H9 (cell line): ENCODE measurements at regions not wholly inside any gene's neighbourhood (a gene's known extent, or its start where the extent isn't known, plus 50 kb on each side); places are given as distances from the start of the nearest gene placed in this dataset.

Experiments used
- DNase-seq: peaks from one replicate; pipeline ENCODE4 v3.0.0-alpha.2; 2017
- H2AFZ ChIP-seq: one replicate; pipeline ENCODE4 v1.6.1; 2013; ENCODE audit warnings: mild to moderate bottlenecking, low read length, control low read depth, moderate library complexity
- H2AK5ac ChIP-seq: 2 replicates; pipeline ENCODE4 v1.6.1; 2013; ENCODE audit warnings: low read length, control low read depth, mixed read lengths; ENCODE audit not compliant: insufficient read length
- H2BK120ac ChIP-seq: one replicate; pipeline ENCODE4 v1.6.1; 2013; ENCODE audit warnings: low read depth, mild to moderate bottlenecking, low read length, control low read depth, inconsistent platforms; ENCODE audit not compliant: poor library complexity, severe bottlenecking
- H2BK12ac ChIP-seq: 2 replicates; pipeline ENCODE4 v1.6.1; 2013; ENCODE audit warnings: low read length, control low read depth, mixed read lengths, low read depth; ENCODE audit not compliant: insufficient read length
- H2BK15ac ChIP-seq: 2 replicates; pipeline ENCODE4 v1.6.1; 2013; ENCODE audit warnings: low read depth, low read length, control low read depth
- H2BK20ac ChIP-seq: one replicate; pipeline ENCODE4 v1.6.1; 2013; ENCODE audit warnings: low read depth, mild to moderate bottlenecking, low read length, control low read depth, inconsistent platforms; ENCODE audit not compliant: poor library complexity, severe bottlenecking
- H2BK5ac ChIP-seq: 2 replicates; pipeline ENCODE4 v1.6.1; 2013; ENCODE audit warnings: low read length, control low read depth, mixed read lengths; ENCODE audit not compliant: insufficient read length
- H3K14ac ChIP-seq: 2 replicates; pipeline ENCODE4 v1.6.1; 2013; ENCODE audit warnings: low read length, control low read depth; ENCODE audit not compliant: insufficient read depth
- H3K18ac ChIP-seq: 2 replicates; pipeline ENCODE4 v1.6.1; 2013; ENCODE audit warnings: low read depth, mild to moderate bottlenecking, mixed read lengths, low read length, control low read depth; ENCODE audit not compliant: insufficient read length
- H3K23ac ChIP-seq: 2 replicates; pipeline ENCODE4 v1.6.1; 2013; ENCODE audit warnings: low read length, control low read depth, mixed read lengths, low read depth; ENCODE audit not compliant: insufficient read length
- H3K23me2 ChIP-seq: 2 replicates; pipeline ENCODE4 v1.6.1; 2013; ENCODE audit warnings: low read depth, mild to moderate bottlenecking, mixed read lengths, low read length, control low read depth; ENCODE audit not compliant: insufficient read length, poor library complexity, severe bottlenecking
- H3K27ac ChIP-seq: 2 replicates; pipeline ENCODE4 v1.5.1; 2013; ENCODE audit warnings: low read length, control low read depth, mixed read lengths, low read depth; ENCODE audit not compliant: insufficient read length
- H3K27me3 ChIP-seq: 2 replicates; pipeline ENCODE4 v1.6.1; 2013; ENCODE audit warnings: low read length, control low read depth, inconsistent platforms; ENCODE audit not compliant: insufficient read depth
- H3K4ac ChIP-seq: 2 replicates; pipeline ENCODE4 v1.6.1; 2013; ENCODE audit warnings: low read depth, mild to moderate bottlenecking, control low read depth, inconsistent platforms, low read length, moderate library complexity
- H3K4me1 ChIP-seq: 2 replicates; pipeline ENCODE4 v1.6.1; 2013; ENCODE audit warnings: low read length, control low read depth, inconsistent platforms; ENCODE audit not compliant: insufficient read depth
- H3K4me2 ChIP-seq: 2 replicates; pipeline ENCODE4 v1.6.1; 2013; ENCODE audit warnings: low read length, control low read depth, mixed read lengths; ENCODE audit not compliant: insufficient read length, insufficient read depth
- H3K56ac ChIP-seq: 2 replicates; pipeline ENCODE4 v1.6.1; 2013; ENCODE audit warnings: low read depth, mild to moderate bottlenecking, mixed read lengths, low read length, control low read depth; ENCODE audit not compliant: insufficient read length
- H3K79me1 ChIP-seq: 2 replicates; pipeline ENCODE4 v1.6.1; 2013; ENCODE audit warnings: low read depth, mild to moderate bottlenecking, moderate library complexity, low read length, control low read depth, inconsistent platforms; ENCODE audit not compliant: insufficient read depth, poor library complexity, severe bottlenecking
- H3K79me2 ChIP-seq: 2 replicates; pipeline ENCODE4 v1.6.1; 2013; ENCODE audit warnings: low read length, control low read depth, inconsistent platforms; ENCODE audit not compliant: insufficient read depth
- H3K9ac ChIP-seq: 2 replicates; pipeline ENCODE4 v1.6.1; 2013; ENCODE audit warnings: low read length, control low read depth, mixed read lengths; ENCODE audit not compliant: insufficient read length; ENCODE audit errors: extremely low read depth
- H3K9me3 ChIP-seq: one replicate; pipeline ENCODE4 v1.6.1; 2013; ENCODE audit warnings: low read depth, low read length, inconsistent platforms; ENCODE audit not compliant: control insufficient read depth
- H3T11ph ChIP-seq: one replicate; pipeline ENCODE4 v1.6.1; 2013; ENCODE audit warnings: mild to moderate bottlenecking, low read length, control low read depth, inconsistent platforms
- H4K20me1 ChIP-seq: one replicate; pipeline ENCODE4 v1.6.1; 2013; ENCODE audit not compliant: control insufficient read depth, insufficient read length, insufficient read depth
- H4K5ac ChIP-seq: 2 replicates; pipeline ENCODE4 v1.6.1; 2013; ENCODE audit warnings: low read depth, mild to moderate bottlenecking, mixed read lengths, low read length, control low read depth; ENCODE audit not compliant: insufficient read length
- H4K8ac ChIP-seq: replicated peaks from 2 replicates; pipeline ENCODE4 v1.6.1; 2013; ENCODE audit warnings: low read length, control low read depth, mixed read lengths, low read depth; ENCODE audit not compliant: insufficient read length
- H4K91ac ChIP-seq: 2 replicates; pipeline ENCODE4 v1.6.1; 2013; ENCODE audit warnings: low read depth, mild to moderate bottlenecking, moderate library complexity, mixed read lengths, low read length, control low read depth; ENCODE audit not compliant: insufficient read length
- H3K27ac Mint-ChIP-seq, 3 experiments: 2 replicates in 2 of 3; 3 replicates in 1 of 3; pipeline ENCODE4 v1.8.0; 2020 to 2021; ENCODE audit warnings: mixed read lengths in 3 of 3, mild to moderate bottlenecking in 1 of 3, moderate library complexity in 1 of 3
- H3K27me3 Mint-ChIP-seq: 2 replicates; pipeline ENCODE4 v1.8.0; 2021; ENCODE audit warnings: low read depth, mild to moderate bottlenecking, moderate library complexity, mixed read lengths
- H3K36me3 Mint-ChIP-seq, 3 experiments: 2 replicates in 2 of 3; 3 replicates in 1 of 3; pipeline ENCODE4 v1.8.0; 2020 to 2021; ENCODE audit warnings: low read depth in 3 of 3, mixed read lengths in 3 of 3; ENCODE audit not compliant: insufficient read depth in 1 of 3
- H3K4me1 Mint-ChIP-seq, 2 experiments: 2 replicates each; pipeline ENCODE4 v1.8.0; 2020; ENCODE audit warnings: mixed read lengths in 2 of 2
- H3K4me3 Mint-ChIP-seq, 2 experiments: 2 replicates in 1 of 2; 3 replicates in 1 of 2; pipeline ENCODE4 v1.8.0; 2020 to 2021; ENCODE audit warnings: mild to moderate bottlenecking in 2 of 2, mixed read lengths in 2 of 2, moderate library complexity in 1 of 2
- H3K9me3 Mint-ChIP-seq, 2 experiments: 2 replicates in 1 of 2; 3 replicates in 1 of 2; pipeline ENCODE4 v1.8.0; 2020; ENCODE audit warnings: mild to moderate bottlenecking in 2 of 2, mixed read lengths in 2 of 2, moderate library complexity in 1 of 2
- WGBS: extraction: QIAGEN DNeasy Blood & Tissue Kit; methylation state at CpG from one replicate; pipeline ENCODE4 v1.1.7; 2013; ENCODE audit warnings: missing lambda C conversion rate, low lambda C conversion rate, mixed read lengths; ENCODE audit not compliant: insufficient read length; ENCODE audit errors: extremely low coverage; 5-methylcytosine and 5-hydroxymethylcytosine counted together
- TF ChIP-seq, protein P1 (sequence below): fragments of 200-600 bp; sonication (generic); conservative IDR thresholded peaks from 3 replicates; pipeline ENCODE4 v1.8.0; 2021; ENCODE audit warnings: antibody characterized with exemption, mild to moderate bottlenecking

DNA sequence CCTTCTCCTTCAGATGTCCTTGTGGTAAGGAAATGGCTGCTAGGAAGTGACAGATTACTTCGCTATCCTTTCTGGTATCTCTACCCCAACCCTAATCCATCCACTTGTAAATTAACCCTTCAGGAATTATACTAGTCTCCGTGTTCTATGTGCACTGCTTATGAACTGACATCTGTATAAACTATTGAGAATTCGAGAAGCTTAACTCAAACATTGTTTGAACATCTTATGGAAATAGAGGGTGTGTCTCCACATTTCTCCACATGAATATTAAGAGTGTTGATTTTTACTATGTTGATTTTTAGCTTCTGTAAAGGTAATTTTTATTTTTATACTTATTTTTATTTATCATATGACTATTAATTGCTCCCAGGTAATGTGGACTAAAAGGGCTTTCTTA is 457.6 kb upstream of the ZNF337 start:
- Histone ChIP-seq H4K91ac (no peak overlapping the region), H2BK120ac (no peak overlapping the region), H2BK12ac (no peak overlapping the region), H3K56ac (no peak overlapping the region), H3K4me1 (no peaks in the 10 kb centered on the region), H2AK5ac (no peak overlapping the region), H4K20me1 (no peaks in the 10 kb centered on the region), H2BK15ac (no peak overlapping the region), H2BK20ac (no peak overlapping the region), H3K27me3 (no peaks in the 10 kb centered on the region), H3K9ac (no peak overlapping the region), H4K8ac (no peak overlapping the region), H3K23me2 (no peaks in the 10 kb centered on the region), H3K23ac (no peak overlapping the region), H3K14ac (no peak overlapping the region), H2AFZ (no peak overlapping the region), H3K27ac (no peak overlapping the region), H3K79me2 (no peaks in the 10 kb centered on the region), H3K4me2 (no peak overlapping the region), H3T11ph (no peak overlapping the region), H3K18ac (no peak overlapping the region), H4K5ac (no peak overlapping the region), H2BK5ac (no peak overlapping the region), H3K4ac (no peak overlapping the region), H3K9me3 (no peaks in the 10 kb centered on the region), H3K79me1 (no peaks in the 10 kb centered on the region)
- Mint-ChIP-seq H3K36me3 (no peaks in the 10 kb centered on the region), H3K4me3 (no peak overlapping the region), H3K9me3 (no peaks in the 10 kb centered on the region), H3K27me3 (no peaks in the 10 kb centered on the region), H3K4me1 (no peaks in the 10 kb centered on the region; a peak in 2 of 4 replicates), H3K27ac (no peak overlapping the region)
- TF ChIP-seq, protein P1, sequence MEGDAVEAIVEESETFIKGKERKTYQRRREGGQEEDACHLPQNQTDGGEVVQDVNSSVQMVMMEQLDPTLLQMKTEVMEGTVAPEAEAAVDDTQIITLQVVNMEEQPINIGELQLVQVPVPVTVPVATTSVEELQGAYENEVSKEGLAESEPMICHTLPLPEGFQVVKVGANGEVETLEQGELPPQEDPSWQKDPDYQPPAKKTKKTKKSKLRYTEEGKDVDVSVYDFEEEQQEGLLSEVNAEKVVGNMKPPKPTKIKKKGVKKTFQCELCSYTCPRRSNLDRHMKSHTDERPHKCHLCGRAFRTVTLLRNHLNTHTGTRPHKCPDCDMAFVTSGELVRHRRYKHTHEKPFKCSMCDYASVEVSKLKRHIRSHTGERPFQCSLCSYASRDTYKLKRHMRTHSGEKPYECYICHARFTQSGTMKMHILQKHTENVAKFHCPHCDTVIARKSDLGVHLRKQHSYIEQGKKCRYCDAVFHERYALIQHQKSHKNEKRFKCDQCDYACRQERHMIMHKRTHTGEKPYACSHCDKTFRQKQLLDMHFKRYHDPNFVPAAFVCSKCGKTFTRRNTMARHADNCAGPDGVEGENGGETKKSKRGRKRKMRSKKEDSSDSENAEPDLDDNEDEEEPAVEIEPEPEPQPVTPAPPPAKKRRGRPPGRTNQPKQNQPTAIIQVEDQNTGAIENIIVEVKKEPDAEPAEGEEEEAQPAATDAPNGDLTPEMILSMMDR, result no peak
- DNase-seq, result no peak
- no CpG with 5 or more reads among the region's 3 CpGs for WGBS
